H1 (cell line): ENCODE measurements at regions not wholly inside any gene's neighbourhood (a gene's known extent, or its start where the extent isn't known, plus 50 kb on each side); places are given as distances from the start of the nearest gene placed in this dataset.

Experiments
- CTCF ChIA-PET: fragments of 300-600 bp; sonication (Branson Sonifier 250); formaldehyde crosslinking; loops from one replicate; lab custom pipeline; 2021; ENCODE audit not compliant: partially characterized antibody; lab: Charles Lee
- POLR2A ChIA-PET: fragments of 300-600 bp; sonication (Branson Sonifier 250); formaldehyde crosslinking; loops from one replicate; lab custom pipeline; 2021; ENCODE audit warnings: inconsistent platforms; ENCODE audit not compliant: partially characterized antibody; lab: Charles Lee
- DNase-seq, 2 experiments: peaks; one replicate each; pipeline versions ENCODE4 v3.0.0 to v3.0.0-alpha.2; 2010 to 2022; ENCODE audit warnings: low spot score in 2 of 2, low read depth in 1 of 2, mixed read lengths in 1 of 2
- FAIRE-seq: peaks from 2 replicates; lab custom pipeline; 2011; peaks lifted over from hg19 to GRCh38; lab: Jason Lieb, UNC
- H2AFZ ChIP-seq: 2 replicates; pipeline ENCODE4 v1.8.1; 2012; ENCODE audit warnings: low read length, inconsistent platforms
- H2AK5ac ChIP-seq: 2 replicates; pipeline ENCODE4 v1.6.1; 2013; ENCODE audit warnings: low read depth, low read length
- H2BK120ac ChIP-seq: replicated peaks from 2 replicates; pipeline ENCODE3; 2013; ENCODE audit warnings: low read depth, low read length, inconsistent platforms
- H2BK12ac ChIP-seq: 2 replicates; pipeline ENCODE4 v1.6.1; 2013; ENCODE audit warnings: low read depth, low read length
- H2BK15ac ChIP-seq: 2 replicates; pipeline ENCODE4 v1.6.1; 2013; ENCODE audit warnings: low read length
- H2BK20ac ChIP-seq: 2 replicates; pipeline ENCODE4 v1.6.1; 2013; ENCODE audit warnings: low read length
- H2BK5ac ChIP-seq: 2 replicates; pipeline ENCODE4 v1.6.1; 2013; ENCODE audit warnings: low read depth, low read length
- H3K14ac ChIP-seq: 2 replicates; pipeline ENCODE4 v1.6.1; 2013; ENCODE audit warnings: inconsistent platforms; ENCODE audit not compliant: insufficient read length
- H3K18ac ChIP-seq: 2 replicates; pipeline ENCODE4 v1.6.1; 2013; ENCODE audit warnings: low read length; ENCODE audit errors: extremely low read depth
- H3K23ac ChIP-seq: 2 replicates; pipeline ENCODE4 v1.6.1; 2013; ENCODE audit warnings: inconsistent platforms; ENCODE audit not compliant: insufficient read length
- H3K23me2 ChIP-seq: 2 replicates; pipeline ENCODE4 v1.6.1; 2013; ENCODE audit warnings: low read depth, low read length
- H3K27ac ChIP-seq: 2 replicates; pipeline ENCODE4 v1.6.1; 2011; ENCODE audit warnings: low read depth, low read length, inconsistent platforms
- H3K27me3 ChIP-seq, 4 experiments: replicated peaks in 1 of 4; 1 replicate in 1 of 4; 2 replicates in 3 of 4; pipeline versions ENCODE4 v1.6.1 to v1.8.1; 2011 to 2013; ENCODE audit warnings: low read length in 3 of 4, mild to moderate bottlenecking in 3 of 4, inconsistent platforms in 2 of 4, mixed read lengths in 2 of 4, moderate library complexity in 1 of 4; ENCODE audit not compliant: control insufficient read depth in 3 of 4, insufficient read depth in 3 of 4; ENCODE audit errors: extremely low read depth in 1 of 4
- H3K36me3 ChIP-seq, 4 experiments: 2 replicates each; pipeline versions ENCODE4 v1.6.1 to v1.8.1; 2011 to 2013; ENCODE audit warnings: mild to moderate bottlenecking in 4 of 4, low read length in 3 of 4, moderate library complexity in 2 of 4, control low read depth in 1 of 4, inconsistent platforms in 1 of 4; ENCODE audit not compliant: insufficient read depth in 4 of 4, control insufficient read depth in 2 of 4
- H3K4ac ChIP-seq: replicated peaks from 2 replicates; pipeline ENCODE3; 2013; ENCODE audit warnings: low read length, low read depth, mixed read lengths, inconsistent platforms; ENCODE audit not compliant: insufficient read length
- H3K4me1 ChIP-seq, 4 experiments: replicated peaks in 1 of 4; 1 replicate in 1 of 4; 2 replicates in 3 of 4; pipeline versions ENCODE4 v1.6.1 to v1.8.1; 2011 to 2013; ENCODE audit warnings: low read length in 3 of 4, inconsistent platforms in 2 of 4, mixed read lengths in 1 of 4; ENCODE audit not compliant: insufficient read depth in 4 of 4, control insufficient read depth in 3 of 4
- H3K4me2 ChIP-seq, 2 experiments: 2 replicates each; pipeline versions ENCODE4 v1.6.1 to v1.8.1; 2011 to 2013; ENCODE audit warnings: low read depth in 2 of 2, low read length in 2 of 2, control low read depth in 1 of 2, inconsistent platforms in 1 of 2, mild to moderate bottlenecking in 1 of 2; ENCODE audit not compliant: insufficient read depth in 1 of 2
- H3K4me3 ChIP-seq, 4 experiments: fragments of 200-600, 300-600 bp in 1 of 4; sonication (generic), shearing (Covaris generic), sonication (Bioruptor Twin) in 1 of 4; 2 replicates each; pipeline versions ENCODE4 v1.5.1 to v1.8.1; 2011 to 2016; ENCODE audit warnings: low read length in 4 of 4, low read depth in 3 of 4, control low read depth in 2 of 4, inconsistent platforms in 2 of 4, mild to moderate bottlenecking in 2 of 4, mixed read lengths in 1 of 4, moderate library complexity in 1 of 4; ENCODE audit not compliant: insufficient read depth in 2 of 4; ENCODE audit errors: extremely low read depth in 1 of 4
- H3K56ac ChIP-seq: replicated peaks from 2 replicates; pipeline ENCODE3; 2013; ENCODE audit warnings: low read depth, mild to moderate bottlenecking, mixed read lengths, low read length, inconsistent platforms; ENCODE audit not compliant: insufficient read length
- H3K79me1 ChIP-seq: 2 replicates; pipeline ENCODE4 v1.6.1; 2013; ENCODE audit warnings: low read depth, low read length, control low read depth
- H3K79me2 ChIP-seq, 2 experiments: 2 replicates each; pipeline versions ENCODE4 v1.6.1 to v1.8.1; 2012 to 2013; ENCODE audit warnings: low read length in 2 of 2, mild to moderate bottlenecking in 2 of 2, inconsistent platforms in 1 of 2; ENCODE audit not compliant: insufficient read depth in 2 of 2, control insufficient read depth in 1 of 2
- H3K9ac ChIP-seq, 4 experiments: replicated peaks in 1 of 4; 1 replicate in 1 of 4; 2 replicates in 3 of 4; pipeline versions ENCODE4 v1.6.1 to v1.8.1; 2011 to 2013; ENCODE audit warnings: low read depth in 3 of 4, low read length in 3 of 4, control low read depth in 2 of 4, mild to moderate bottlenecking in 2 of 4, moderate library complexity in 2 of 4, inconsistent platforms in 1 of 4; ENCODE audit errors: extremely low read depth in 1 of 4
- H3K9me3 ChIP-seq, 2 experiments: 2 replicates each; pipeline versions ENCODE4 v1.6.1 to v1.8.1; 2012 to 2013; ENCODE audit warnings: mild to moderate bottlenecking in 2 of 2, moderate library complexity in 2 of 2, control low read depth in 1 of 2, inconsistent platforms in 1 of 2, low read depth in 1 of 2, low read length in 1 of 2, mixed read lengths in 1 of 2; ENCODE audit not compliant: insufficient read depth in 2 of 2
- H4K20me1 ChIP-seq, 2 experiments: replicated peaks in 1 of 2; 2 replicates each; pipeline versions ENCODE3 to v1.8.1; 2011 to 2013; ENCODE audit warnings: inconsistent platforms in 2 of 2, low read length in 2 of 2, mild to moderate bottlenecking in 1 of 2; ENCODE audit not compliant: insufficient read depth in 2 of 2, control insufficient read depth in 1 of 2
- H4K5ac ChIP-seq: 2 replicates; pipeline ENCODE4 v1.6.1; 2013; ENCODE audit warnings: low read length, low read depth, mixed read lengths, inconsistent platforms; ENCODE audit not compliant: insufficient read length
- H4K8ac ChIP-seq: 2 replicates; pipeline ENCODE4 v1.8.0; 2013; ENCODE audit warnings: mild to moderate bottlenecking, moderate library complexity, low read length, inconsistent platforms; ENCODE audit not compliant: insufficient read depth; ENCODE audit errors: extremely low read depth
- H4K91ac ChIP-seq: replicated peaks from 2 replicates; pipeline ENCODE3; 2013; ENCODE audit warnings: low read length, mixed read lengths, inconsistent platforms; ENCODE audit not compliant: insufficient read length
- CEBPB ChIP-seq: IDR thresholded peaks from 2 replicates; pipeline ENCODE4 v1.6.1; 2012; ENCODE audit warnings: low read depth, low read length
- EZH2 ChIP-seq: fragments of 200-600 bp; sonication (generic); IDR thresholded peaks from 2 replicates; pipeline ENCODE4 v1.7.1; 2012; ENCODE audit warnings: low read depth, mild to moderate bottlenecking, moderate library complexity, low read length, inconsistent platforms; ENCODE audit not compliant: severe bottlenecking
- MAX ChIP-seq: IDR thresholded peaks from 2 replicates; pipeline ENCODE4 v1.6.1; 2012; ENCODE audit warnings: inconsistent platforms
- PHF8 ChIP-seq: fragments of 200-600 bp; sonication (generic); conservative IDR thresholded peaks from 2 replicates; pipeline ENCODE4 v1.7.1; 2012; ENCODE audit warnings: low read depth, mild to moderate bottlenecking, inconsistent platforms, low read length, moderate library complexity
- SIN3A ChIP-seq, 2 experiments: IDR thresholded peaks in 1 of 2; conservative IDR thresholded peaks in 1 of 2; 2 replicates each; pipeline ENCODE4 v1.6.1; 2011 to 2012; ENCODE audit warnings: low read length in 2 of 2, improper control_type of control experiment in 1 of 2, low read depth in 1 of 2, mild to moderate bottlenecking in 1 of 2
- TAF7 ChIP-seq: optimal IDR thresholded peaks from 2 replicates; pipeline ENCODE3; 2011; ENCODE audit warnings: low read depth, mild to moderate bottlenecking, inconsistent platforms, low read length, moderate library complexity, borderline replicate concordance
- TEAD4 ChIP-seq: IDR thresholded peaks from 2 replicates; pipeline ENCODE4 v1.6.1; 2012; ENCODE audit warnings: low read depth, low read length, inconsistent platforms, mixed read lengths
- WGBS, 2 experiments: shearing (Covaris generic) in 1 of 2; methylation state at CpG; one replicate each; pipeline versions ENCODE4 v1.1.6 to v1.1.7; 2013 to 2015; ENCODE audit warnings: low lambda C conversion rate in 2 of 2, mixed read lengths in 2 of 2, inconsistent platforms in 1 of 2, low coverage in 1 of 2, missing lambda C conversion rate in 1 of 2; ENCODE audit not compliant: insufficient replicate concordance in 2 of 2, insufficient coverage in 1 of 2, insufficient read length in 1 of 2; ENCODE audit errors: extremely low coverage in 1 of 2, missing lambda C conversion rate in 1 of 2; 5-methylcytosine and 5-hydroxymethylcytosine counted together

- H2BK5ac ChIP-seq: no peak overlapping the region
- H2BK12ac ChIP-seq: no peak overlapping the region
- H3K4me1 ChIP-seq: peaks cover 0 to 7% (median 1%) of the 10 kb centered on the region in 4 experiments; a peak in 2 of 7 replicates
- no peak overlapping the region for H2BK20ac ChIP-seq
- H2BK15ac ChIP-seq: no peak overlapping the region
- DNase-seq (no peak), FAIRE-seq (no peak)
- no peak overlapping the region for H3K4me2 ChIP-seq
- no peak overlapping the region for H3K4me3 ChIP-seq
- no peak overlapping the region for H4K91ac ChIP-seq
- H3K23me2 ChIP-seq: no peaks in the 10 kb centered on the region
- no peaks in the 10 kb centered on the region for H3K79me1 ChIP-seq
- no peak overlapping the region for H3K9ac ChIP-seq
- no peak overlapping the region for H2AFZ ChIP-seq
- no peak overlapping the region for H2AK5ac ChIP-seq
- TF ChIP-seq TEAD4: no peak
- TF ChIP-seq SIN3A (conservative IDR thresholded peaks at IDR 0.05 in 1 of 2, IDR thresholded peaks at IDR 0.05 in 1 of 2; ENCODE audit: low read depth in 1 of 2, low read length in 2 of 2): no peak
- TF ChIP-seq TAF7: no peak
- no peak for TF ChIP-seq MAX
- no peak for TF ChIP-seq EZH2
- TF ChIP-seq PHF8: no peak
- no peak for TF ChIP-seq CEBPB
- H4K20me1 ChIP-seq: no peaks in the 10 kb centered on the region
- no peak overlapping the region for H3K14ac ChIP-seq
- H3K27ac ChIP-seq: no peak overlapping the region
- 0 out of 4 replicates have a peak, but pooled peaks cover 0 to 3% of the 10 kb centered on the region in 2 experiments for H3K9me3 ChIP-seq
- no peak overlapping the region for H3K23ac ChIP-seq
- POLR2A ChIA-PET: no interaction called here
- no peak overlapping the region for H2BK120ac ChIP-seq
- no peaks in the 10 kb centered on the region for H3K79me2 ChIP-seq
- 96% methylated on average over 8 of the region's 8 CpGs; no CpG with 5 or more reads in 1 of the 2 experiments for WGBS, 2 experiments
- no peaks in the 10 kb centered on the region for H3K36me3 ChIP-seq
- H3K4ac ChIP-seq: no peak overlapping the region
- no peak overlapping the region for H3K18ac ChIP-seq
- H3K56ac ChIP-seq: no peak overlapping the region
- H4K8ac ChIP-seq: no peak overlapping the region
- no peak overlapping the region for H4K5ac ChIP-seq
- H3K27me3 ChIP-seq: no peaks in the 10 kb centered on the region
- CTCF ChIA-PET: interaction anchor here (0.6 to 0.7 kb wide), 3 partner anchors 58 to 261 kb away, joined by 3 to 5 read pairs (median 4); no protein-coding TSS in a partner anchor
Observed at GRCh38 chr14:55819610-55820304, 239.8 kb downstream of the KTN1 start.
